Suprapubic skin (tissue), 4 donors: ENCODE measurements at regions not wholly inside any gene's neighbourhood (a gene's known extent, or its start where the extent isn't known, plus 50 kb on each side); places are given as distances from the start of the nearest gene placed in this dataset.

Experiments
- DNase-seq, 2 donors: peaks; one replicate each; pipeline ENCODE4 v3.0.0-alpha.2; 2019; ENCODE audit warnings: low spot score in 2 of 2
- H3K27ac ChIP-seq: fragments of 200-600 bp; sonication (generic); one replicate; pipeline ENCODE4 v1.5.1; 2019
- H3K27me3 ChIP-seq: fragments of 200-600 bp; sonication (generic); one replicate; pipeline ENCODE4 v1.5.1; 2019
- H3K36me3 ChIP-seq: fragments of 200-600 bp; sonication (generic); one replicate; pipeline ENCODE4 v1.5.1; 2019
- H3K4me1 ChIP-seq: fragments of 200-600 bp; sonication (generic); one replicate; pipeline ENCODE4 v1.5.1; 2019
- H3K4me3 ChIP-seq: fragments of 200-600 bp; sonication (generic); one replicate; pipeline ENCODE4 v1.5.1; 2019; ENCODE audit warnings: mild to moderate bottlenecking
- H3K9me3 ChIP-seq: fragments of 200-600 bp; sonication (generic); one replicate; pipeline ENCODE4 v1.5.1; 2019
- CTCF ChIP-seq, 2 donors: fragments of 200-600 bp in 1 of 2; fragments of 450-650 bp in 1 of 2; sonication (generic) in 1 of 2; IDR thresholded peaks; one replicate each; pipeline ENCODE4 v1.5.1; 2016 to 2019; ENCODE audit warnings: antibody characterized with exemption in 2 of 2, mild to moderate bottlenecking in 1 of 2, moderate library complexity in 1 of 2
- EP300 ChIP-seq: sonication (generic); formaldehyde crosslinking; IDR thresholded peaks from one replicate; pipeline ENCODE4 v1.6.1; 2017; ENCODE audit warnings: antibody characterized with exemption
- POLR2A ChIP-seq, 2 donors: fragments of 450-650 bp; IDR thresholded peaks; one replicate each; pipeline ENCODE4 v1.6.1; 2017; ENCODE audit warnings: antibody characterized with exemption in 2 of 2, mild to moderate bottlenecking in 2 of 2, moderate library complexity in 2 of 2
- POLR2AphosphoS5 ChIP-seq, 3 donors: sonication (generic); formaldehyde crosslinking; IDR thresholded peaks; one replicate each; pipeline ENCODE4 v1.6.1; 2017; ENCODE audit warnings: antibody characterized with exemption in 3 of 3
- WGBS: methylation state at CpG from one replicate; pipeline ENCODE4 v1.1.5; 2018; 5-methylcytosine and 5-hydroxymethylcytosine counted together

DNA sequence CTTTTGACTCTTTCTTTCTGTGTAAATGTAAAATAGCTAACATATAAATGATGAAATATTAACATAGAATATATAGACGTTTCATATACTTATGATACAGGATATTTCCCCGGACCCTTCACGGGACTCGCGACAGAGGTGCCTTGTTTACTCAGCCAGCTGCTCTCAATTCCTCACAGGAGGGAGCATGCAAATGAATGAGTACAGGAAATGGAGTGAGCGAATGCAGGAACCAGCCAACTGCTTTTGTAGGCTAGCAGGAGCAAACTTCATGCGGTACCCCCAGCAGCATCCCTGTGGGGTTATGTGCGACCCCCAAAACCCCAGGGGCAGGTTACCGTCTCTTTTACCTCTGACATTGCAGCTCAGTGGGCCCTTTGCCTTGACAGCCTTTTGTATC, 110.3 kb upstream of the PDHA2 start:
- DNase-seq, result no peak
- H3K36me3 ChIP-seq, result no peaks in the 10 kb centered on the region
- no peak overlapping the region for H3K27ac ChIP-seq
- H3K27me3 ChIP-seq, result no peaks in the 10 kb centered on the region
- no peaks in the 10 kb centered on the region for H3K9me3 ChIP-seq
- TF ChIP-seq EP300, result no peak
- TF ChIP-seq POLR2A (IDR thresholded peaks at IDR 0.05), result no peak
- H3K4me3 ChIP-seq, result no peak overlapping the region
- 76% methylated on average over 9 of the region's 9 CpGs for WGBS
- no peaks in the 10 kb centered on the region for H3K4me1 ChIP-seq

DNA sequence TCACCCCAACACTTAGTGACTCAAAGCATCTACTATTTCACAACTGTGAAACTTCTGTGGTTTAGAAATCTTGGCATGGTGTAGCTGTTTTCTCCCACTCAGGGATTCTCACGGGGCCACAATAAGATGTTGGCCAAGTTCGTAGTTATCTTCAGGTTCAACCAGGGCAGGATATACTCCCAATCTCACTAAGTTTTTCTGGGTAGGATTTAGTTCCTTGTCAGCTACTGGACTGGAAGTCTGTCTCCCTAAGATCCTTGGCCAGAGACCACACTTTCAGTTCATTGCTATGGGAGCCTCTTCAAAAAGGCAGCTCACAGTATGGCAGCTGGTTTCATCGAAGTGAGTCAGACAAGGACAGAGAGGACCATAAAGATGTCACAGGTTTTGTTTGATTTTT, 111.7 kb upstream of the PDHA2 start:
- Histone ChIP-seq H3K36me3 (no peaks in the 10 kb centered on the region), H3K27ac (no peak overlapping the region), H3K9me3 (no peaks in the 10 kb centered on the region), H3K4me3 (no peak overlapping the region), H3K4me1 (no peaks in the 10 kb centered on the region), H3K27me3 (no peaks in the 10 kb centered on the region)
- TF ChIP-seq POLR2A (IDR thresholded peaks at IDR 0.05), result no peak
- no peak for TF ChIP-seq EP300
- TF ChIP-seq CTCF (IDR thresholded peaks at IDR 0.05), result no peak
- TF ChIP-seq POLR2AphosphoS5 (IDR thresholded peaks at IDR 0.05), result no peak
- DNase-seq, result no peak
- 67% methylated on average over 3 of the region's 3 CpGs for WGBS

- no peak for DNase-seq
- Histone ChIP-seq H3K4me3 (no peak overlapping the region), H3K4me1 (no peaks in the 10 kb centered on the region), H3K9me3 (no peaks in the 10 kb centered on the region), H3K36me3 (no peaks in the 10 kb centered on the region), H3K27me3 (no peaks in the 10 kb centered on the region), H3K27ac (no peak overlapping the region)
- WGBS, result 80% methylated on average over 2 of the region's 2 CpGs
- no peak for TF ChIP-seq EP300
- no peak for TF ChIP-seq CTCF (IDR thresholded peaks at IDR 0.05)
- TF ChIP-seq POLR2A (IDR thresholded peaks at IDR 0.05), result no peak
- no peak for TF ChIP-seq POLR2AphosphoS5 (IDR thresholded peaks at IDR 0.05)
Observed at GRCh38 chr4:95715830-95716229, 124.1 kb upstream of the PDHA2 start.

- Histone ChIP-seq H3K9me3 (no peaks in the 10 kb centered on the region), H3K36me3 (no peaks in the 10 kb centered on the region), H3K27me3 (no peaks in the 10 kb centered on the region), H3K4me3 (no peak overlapping the region), H3K4me1 (no peaks in the 10 kb centered on the region), H3K27ac (no peak overlapping the region)
- no peak for TF ChIP-seq POLR2A (IDR thresholded peaks at IDR 0.05)
- TF ChIP-seq POLR2AphosphoS5 (IDR thresholded peaks at IDR 0.05), result no peak
- TF ChIP-seq CTCF (IDR thresholded peaks at IDR 0.05), result no peak
- no peak for TF ChIP-seq EP300
- no peak for DNase-seq
- WGBS, result 95% methylated on average over 1 of the region's 1 CpG
Observed at GRCh38 chr4:95714571-95714970, 125.3 kb upstream of the PDHA2 start.

- Histone ChIP-seq H3K4me1 (no peaks in the 10 kb centered on the region), H3K9me3 (peaks cover 5% of the 10 kb centered on the region), H3K27me3 (no peaks in the 10 kb centered on the region), H3K27ac (no peak overlapping the region), H3K4me3 (no peak overlapping the region), H3K36me3 (no peaks in the 10 kb centered on the region)
- no peak for DNase-seq
- TF ChIP-seq POLR2A (IDR thresholded peaks at IDR 0.05) (no peak), EP300 (no peak), CTCF (IDR thresholded peaks at IDR 0.05) (no peak), POLR2AphosphoS5 (IDR thresholded peaks at IDR 0.05) (no peak)
Observed at GRCh38 chr4:95705323-95705722, 134.6 kb upstream of the PDHA2 start.

DNA sequence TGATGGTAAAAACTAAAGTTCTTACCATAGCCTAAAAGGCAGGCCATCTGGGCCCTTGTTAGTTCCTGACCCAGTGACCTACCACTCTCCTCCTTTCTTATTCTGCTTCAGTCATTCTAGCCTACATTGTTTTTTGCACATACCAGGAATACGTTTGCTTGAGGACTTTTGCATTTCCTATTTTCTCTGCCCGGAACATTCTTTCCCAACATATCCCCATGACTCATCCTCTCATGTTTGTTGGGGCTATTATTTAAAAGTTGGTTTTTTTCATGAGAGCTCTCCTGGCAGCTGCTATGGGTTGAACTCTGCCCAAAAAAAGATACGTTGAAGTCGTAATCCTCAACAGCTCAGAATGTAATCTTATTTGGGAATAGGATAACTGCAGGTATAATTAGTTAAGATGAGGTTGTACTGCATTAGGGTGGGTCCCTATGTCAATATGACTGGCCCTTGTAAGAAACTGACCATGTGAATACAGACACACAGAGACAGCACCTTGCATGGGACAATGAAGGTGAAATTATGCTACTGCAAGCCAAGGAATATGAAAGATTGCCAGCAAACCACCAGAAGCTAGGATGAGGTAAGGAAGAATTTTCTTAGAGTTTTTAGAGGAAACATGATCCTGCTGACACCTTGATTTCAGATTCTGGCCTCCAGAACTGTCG, 138.3 kb upstream of the PDHA2 start:
- 50% methylated on average over 5 of the region's 5 CpGs for WGBS
- H3K27me3 ChIP-seq, result no peaks in the 10 kb centered on the region
- TF ChIP-seq EP300 (no peak), CTCF (IDR thresholded peaks at IDR 0.05) (no peak), POLR2AphosphoS5 (IDR thresholded peaks at IDR 0.05) (no peak), POLR2A (IDR thresholded peaks at IDR 0.05) (no peak)
- no peaks in the 10 kb centered on the region for H3K36me3 ChIP-seq
- H3K27ac ChIP-seq, result no peak overlapping the region
- H3K9me3 ChIP-seq, result peaks cover 5% of the 10 kb centered on the region
- no peak overlapping the region for H3K4me3 ChIP-seq
- DNase-seq, result no peak
- H3K4me1 ChIP-seq, result no peaks in the 10 kb centered on the region
